ENCODE measurements at regions not wholly inside any gene's neighbourhood (a gene's known extent, or its start where the extent isn't known, plus 50 kb on each side); places are given as distances from the start of the nearest gene placed in this dataset.
"Not testable (repeated sequence)": the region's sequence is repeated elsewhere in the genome, so short reads cannot be mapped to it uniquely, and the experiment has no call there.

GRCh38 chr10:55519264-55519663 lies 718.2 kb upstream of the PCDH15 start:
- no peak for ATAC-seq
- TF ChIP-seq ZNF687 (IDR thresholded peaks at IDR 0.05), result no peak
- TF ChIP-seq MLLT1 (IDR thresholded peaks at IDR 0.05), result no peak
- TF ChIP-seq NR2C1 (IDR thresholded peaks at IDR 0.05), result no peak
- TF ChIP-seq EED (IDR thresholded peaks at IDR 0.05; ENCODE audit: low read depth), result no peak
- no peak for TF ChIP-seq KDM1A (IDR thresholded peaks at IDR 0.05; ENCODE audit: borderline replicate concordance)
- no peak for TF ChIP-seq CBX3 (IDR thresholded peaks at IDR 0.05; ENCODE audit: borderline replicate concordance, low read depth)
- TF ChIP-seq POLR2AphosphoS5 (IDR thresholded peaks at IDR 0.05; ENCODE audit: low read length), result no peak
- no peak for TF ChIP-seq IRF5 (IDR thresholded peaks at IDR 0.05; ENCODE audit: borderline replicate concordance)
- TF ChIP-seq ASH2L (IDR thresholded peaks at IDR 0.05; ENCODE audit: borderline replicate concordance, low read depth), result no peak
- no peak for TF ChIP-seq NKRF (conservative IDR thresholded peaks at IDR 0.05)
- Histone ChIP-seq H3K27ac (ENCODE audit: control insufficient read depth, insufficient read depth) (no peak overlapping the region), H2AFZ (ENCODE audit: control insufficient read depth, low read depth, low read length) (no peak overlapping the region), H3K9ac (ENCODE audit: control insufficient read depth, insufficient read depth, low read length) (no peak overlapping the region), H3K4me2 (ENCODE audit: control insufficient read depth, insufficient read depth) (no peak overlapping the region), H3K4me3 (no peak overlapping the region), H3K4me1 (ENCODE audit: control insufficient read depth, insufficient read depth, low read length) (no peaks in the 10 kb centered on the region), H3K79me2 (ENCODE audit: control insufficient read depth, insufficient read depth, low read length) (no peaks in the 10 kb centered on the region), H4K20me1 (ENCODE audit: control insufficient read depth, insufficient read depth) (no peaks in the 10 kb centered on the region), H3K36me3 (ENCODE audit: control insufficient read depth in 2 of 2, insufficient read depth in 2 of 2, low read length in 1 of 2) (no peaks in the 10 kb centered on the region), H3K9me3 (replicated peaks; ENCODE audit: control insufficient read depth, insufficient read depth, low read length) (no peaks in the 10 kb centered on the region), H3K27me3 (replicated peaks in 1 of 2; ENCODE audit: control insufficient read depth in 2 of 2, insufficient read depth in 2 of 2, low read length in 1 of 2) (no peaks in the 10 kb centered on the region)
- SMC1A ChIA-PET (ENCODE audit: uncharacterized antibody, unreplicated experiment), result no interaction called here
- RAD21 ChIA-PET (ENCODE audit: unreplicated experiment), result no interaction called here
- 24% methylated on average over 7 of the region's 7 CpGs for WGBS (ENCODE audit: insufficient coverage, insufficient replicate concordance, low lambda C conversion rate, missing lambda C conversion rate)
- CTCF ChIA-PET, result interaction anchor here (0.7 kb wide), 1 partner anchor 12 kb away, joined by 3 read pairs; no protein-coding TSS in a partner anchor
- intact Hi-C loops (cut with micrococcal nuclease; ENCODE audit: unreplicated experiment), result no loop called here
- in situ Hi-C loops (cut with MboI), result no loop called here
- POLR2A ChIA-PET, result no interaction called here
- no TSS peak for BruUV-seq (replicated peaks)
- no peak for FAIRE-seq
- DNase-seq (ENCODE audit: low read depth, low spot score), result no peak

- SMC1A ChIA-PET (ENCODE audit: uncharacterized antibody, unreplicated experiment); H3K4me2 ChIP-seq (ENCODE audit: control insufficient read depth, insufficient read depth); POLR2A ChIA-PET; H3K4me1 ChIP-seq (ENCODE audit: control insufficient read depth, insufficient read depth, low read length); H3K9ac ChIP-seq (ENCODE audit: control insufficient read depth, insufficient read depth, low read length); H3K9me3 ChIP-seq (replicated peaks; ENCODE audit: control insufficient read depth, insufficient read depth, low read length); H3K79me2 ChIP-seq (ENCODE audit: control insufficient read depth, insufficient read depth, low read length); H3K27me3 ChIP-seq (replicated peaks in 1 of 2; ENCODE audit: control insufficient read depth in 2 of 2, insufficient read depth in 2 of 2, low read length in 1 of 2); RAD21 ChIA-PET (ENCODE audit: unreplicated experiment); DNase-seq (ENCODE audit: low read depth, low spot score); CTCF ChIA-PET; H4K20me1 ChIP-seq (ENCODE audit: control insufficient read depth, insufficient read depth); H2AFZ ChIP-seq (ENCODE audit: control insufficient read depth, low read depth, low read length); BruUV-seq (replicated peaks); H3K27ac ChIP-seq (ENCODE audit: control insufficient read depth, insufficient read depth); ATAC-seq; H3K36me3 ChIP-seq (ENCODE audit: control insufficient read depth in 2 of 2, insufficient read depth in 2 of 2, low read length in 1 of 2); FAIRE-seq; intact Hi-C loops (cut with micrococcal nuclease; ENCODE audit: unreplicated experiment); H3K4me3 ChIP-seq; in situ Hi-C loops (cut with MboI): not testable (repeated sequence)
- WGBS (ENCODE audit: insufficient coverage, insufficient replicate concordance, low lambda C conversion rate, missing lambda C conversion rate), result 50% methylated on average over 1 of the region's 1 CpG
These were observed 717.4 kb upstream of the PCDH15 start for GRCh38 chr10:55518416-55518815.
